HG03520 (cell line): ENCODE measurements at regions not wholly inside any gene's neighbourhood (a gene's known extent, or its start where the extent isn't known, plus 50 kb on each side); places are given as distances from the start of the nearest gene placed in this dataset.
"Not testable (repeated sequence)": the region's sequence is repeated elsewhere in the genome, so short reads cannot be mapped to it uniquely, and the experiment has no call there.

Experiments
- ATAC-seq: cut with Tn5 transposase; IDR thresholded peaks from one replicate; pipeline ENCODE4 v1.9.1; 2021; ENCODE audit warnings: mild to moderate bottlenecking, moderate library complexity; ENCODE audit not compliant: unreplicated experiment

- no peak for ATAC-seq
These were observed 102.7 kb upstream of the CARMIL1 start for GRCh38 chr6:25176466-25176865.

- no peak for ATAC-seq
These were observed 101.6 kb upstream of the CARMIL1 start for GRCh38 chr6:25177500-25178028.

- ATAC-seq, result no peak
These were observed 100.7 kb upstream of the CARMIL1 start for GRCh38 chr6:25178336-25179035.

- no peak for ATAC-seq
These were observed 100.0 kb upstream of the CARMIL1 start for GRCh38 chr6:25179051-25179778.

GRCh38 chr6:25180630-25181349 lies 98.4 kb upstream of the CARMIL1 start:
- no peak for ATAC-seq

GRCh38 chr6:25181350-25181724 lies 97.8 kb upstream of the CARMIL1 start:
- ATAC-seq, result no peak

GRCh38 chr6:25181923-25182322 lies 97.3 kb upstream of the CARMIL1 start:
- no peak for ATAC-seq

GRCh38 chr6:25186919-25187318 lies 92.3 kb upstream of the CARMIL1 start:
- ATAC-seq, result no peak

- ATAC-seq, result no peak
These were observed 90.9 kb upstream of the CARMIL1 start for GRCh38 chr6:25188232-25188631.

GRCh38 chr6:25192590-25193459 lies 86.3 kb upstream of the CARMIL1 start:
- ATAC-seq, result no peak

- no peak for ATAC-seq
These were observed 85.6 kb upstream of the CARMIL1 start for GRCh38 chr6:25193460-25194171.

- ATAC-seq, result no peak
These were observed 84.9 kb upstream of the CARMIL1 start for GRCh38 chr6:25194172-25194678.

GRCh38 chr6:25196464-25196863 lies 82.7 kb upstream of the CARMIL1 start:
- no peak for ATAC-seq

GRCh38 chr6:25197111-25197510 lies 82.1 kb upstream of the CARMIL1 start:
- ATAC-seq, result no peak

GRCh38 chr6:25199544-25199943 lies 79.6 kb upstream of the CARMIL1 start:
- ATAC-seq, result no peak

- ATAC-seq, result no peak
These were observed 76.7 kb upstream of the CARMIL1 start for GRCh38 chr6:25202504-25202903.

GRCh38 chr6:25205629-25206028 lies 73.5 kb upstream of the CARMIL1 start:
- no peak for ATAC-seq

- not testable (repeated sequence) for ATAC-seq
These were observed 71.6 kb upstream of the CARMIL1 start for GRCh38 chr6:25207453-25208155.

GRCh38 chr6:25215881-25216280 lies 63.3 kb upstream of the CARMIL1 start:
- ATAC-seq, result no peak
